ENCODE measurements at regions not wholly inside any gene's neighbourhood (a gene's known extent, or its start where the extent isn't known, plus 50 kb on each side); places are given as distances from the start of the nearest gene placed in this dataset.

GRCh38 chr19:31625056-31625455 is 275.8 kb upstream of the TSHZ3 start:
- TF ChIP-seq CTCF (conservative IDR thresholded peaks at IDR 0.05; ENCODE audit: low read depth, low read length) (no peak), MAFK (IDR thresholded peaks at IDR 0.05; ENCODE audit: low read depth, low read length) (no peak)

Measured in IMR-90 (cell line).